CD14-positive monocyte (primary cell): ENCODE measurements at regions not wholly inside any gene's neighbourhood (a gene's known extent, or its start where the extent isn't known, plus 50 kb on each side); places are given as distances from the start of the nearest gene placed in this dataset.

Experiments
- DNase-seq, 3 donors: peaks; one replicate each; pipeline ENCODE4 v3.0.0-alpha.2; 2011 to 2022
- H2AFZ ChIP-seq: 2 replicates; pipeline ENCODE4 v1.6.0; 2012; ENCODE audit warnings: mild to moderate bottlenecking, low read depth, low read length, inconsistent platforms; ENCODE audit not compliant: insufficient read depth, poor library complexity, severe bottlenecking
- H3K27ac ChIP-seq, 2 donors: 1 replicate in 1 of 2; 2 replicates in 1 of 2; pipeline ENCODE4 v1.5.1; 2012 to 2013; ENCODE audit warnings: low read length in 2 of 2, control low read depth in 1 of 2, inconsistent platforms in 1 of 2, low read depth in 1 of 2, mild to moderate bottlenecking in 1 of 2
- H3K27me3 ChIP-seq, 2 donors: one replicate each; pipeline versions ENCODE4 v1.6.0 to v1.6.1; 2011 to 2013; ENCODE audit warnings: low read length in 2 of 2; ENCODE audit not compliant: control insufficient read depth in 2 of 2, insufficient read depth in 2 of 2
- H3K36me3 ChIP-seq, 2 donors: replicated peaks in 1 of 2; 1 replicate in 1 of 2; 2 replicates in 1 of 2; pipeline versions ENCODE4 v1.5.1 to v1.6.1; 2012 to 2013; ENCODE audit warnings: low read length in 2 of 2, control low read depth in 1 of 2, inconsistent platforms in 1 of 2, mild to moderate bottlenecking in 1 of 2; ENCODE audit not compliant: insufficient read depth in 2 of 2, control insufficient read depth in 1 of 2
- H3K4me1 ChIP-seq, 2 donors: 1 replicate in 1 of 2; 2 replicates in 1 of 2; pipeline versions ENCODE4 v1.5.1 to v1.6.1; 2012 to 2013; ENCODE audit warnings: low read length in 2 of 2, control low read depth in 1 of 2, inconsistent platforms in 1 of 2, mild to moderate bottlenecking in 1 of 2, moderate library complexity in 1 of 2; ENCODE audit not compliant: insufficient read depth in 2 of 2, control insufficient read depth in 1 of 2
- H3K4me2 ChIP-seq: replicated peaks from 2 replicates; pipeline ENCODE3; 2012; ENCODE audit warnings: low read length, moderate library complexity, mild to moderate bottlenecking; ENCODE audit not compliant: poor library complexity, severe bottlenecking; ENCODE audit errors: extremely low read depth
- H3K4me3 ChIP-seq, 3 experiments: fragments of 200-600 bp in 1 of 3; sonication (generic) in 1 of 3; replicated peaks in 1 of 3; 1 replicate in 2 of 3; 2 replicates in 1 of 3; pipeline ENCODE4 v1.5.1; 2011 to 2013; ENCODE audit warnings: low read length in 3 of 3, mild to moderate bottlenecking in 3 of 3, control low read depth in 2 of 3, low read depth in 2 of 3, inconsistent platforms in 1 of 3, moderate library complexity in 1 of 3
- H3K79me2 ChIP-seq: 2 replicates; pipeline ENCODE4 v1.6.0; 2012; ENCODE audit warnings: mild to moderate bottlenecking, control low read depth, inconsistent platforms, low read length, moderate library complexity; ENCODE audit not compliant: insufficient read depth
- H3K9ac ChIP-seq: 2 replicates; pipeline ENCODE4 v1.6.0; 2017; ENCODE audit warnings: low read length, mild to moderate bottlenecking; ENCODE audit not compliant: insufficient read depth, poor library complexity, severe bottlenecking
- H3K9me3 ChIP-seq, 2 donors: replicated peaks in 1 of 2; 1 replicate in 1 of 2; 2 replicates in 1 of 2; pipeline versions ENCODE4 v1.5.1 to v1.6.1; 2012 to 2013; ENCODE audit warnings: low read length in 2 of 2, control low read depth in 1 of 2; ENCODE audit not compliant: control insufficient read depth in 1 of 2, insufficient read depth in 1 of 2
- H4K20me1 ChIP-seq: 2 replicates; pipeline ENCODE4 v1.6.0; 2012; ENCODE audit warnings: mild to moderate bottlenecking, low read length, control low read depth, moderate library complexity; ENCODE audit not compliant: insufficient read depth
- H3K27ac Mint-ChIP-seq, 7 donors: one replicate each; pipeline ENCODE4 v1.8.0; 2020; ENCODE audit warnings: mild to moderate bottlenecking in 7 of 7, mixed read lengths in 7 of 7, moderate library complexity in 6 of 7, inconsistent platforms in 2 of 7
- H3K27me3 Mint-ChIP-seq, 3 donors: one replicate each; pipeline ENCODE4 v1.8.0; 2021 to 2022; ENCODE audit warnings: low read depth in 3 of 3, mild to moderate bottlenecking in 3 of 3, mixed read lengths in 3 of 3, moderate library complexity in 3 of 3, inconsistent platforms in 1 of 3
- H3K36me3 Mint-ChIP-seq, 2 donors: one replicate each; pipeline ENCODE4 v1.8.0; 2020; ENCODE audit warnings: mixed read lengths in 2 of 2, inconsistent platforms in 1 of 2, mild to moderate bottlenecking in 1 of 2
- H3K4me1 Mint-ChIP-seq: one replicate; pipeline ENCODE4 v1.8.0; 2020; ENCODE audit warnings: mild to moderate bottlenecking, mixed read lengths
- H3K4me3 Mint-ChIP-seq, 2 donors: one replicate each; pipeline ENCODE4 v1.8.0; 2020; ENCODE audit warnings: mild to moderate bottlenecking in 2 of 2, mixed read lengths in 2 of 2, moderate library complexity in 1 of 2
- H3K9me3 Mint-ChIP-seq, 7 donors: one replicate each; pipeline ENCODE4 v1.8.0; 2020 to 2022; ENCODE audit warnings: mixed read lengths in 7 of 7, mild to moderate bottlenecking in 6 of 7, moderate library complexity in 6 of 7, inconsistent platforms in 2 of 7
- CTCF ChIP-seq: fragments of 200-600 bp; IDR thresholded peaks from one replicate; pipeline ENCODE4 v1.8.0; 2022; ENCODE audit warnings: antibody characterized with exemption, mild to moderate bottlenecking
- WGBS: methylation state at CpG from one replicate; pipeline ENCODE4 v1.1.5; 2013; ENCODE audit warnings: missing lambda C conversion rate; ENCODE audit not compliant: insufficient coverage; 5-methylcytosine and 5-hydroxymethylcytosine counted together
- intact Hi-C, 2 donors: fragments of 100-400 bp; cut with micrococcal nuclease; formaldehyde crosslinking; loops; one replicate each; pipeline versions ENCODE4 v1.15.0 to v1.15.1; 2023

GRCh38 chr5:118279540-118280294 lies 708.6 kb downstream of the DTWD2 start:
- H3K9me3 ChIP-seq = peaks cover 0 to 3% of the 10 kb centered on the region in 2 donors
- Mint-ChIP-seq H3K27ac (no peak overlapping the region), H3K4me3 (no peak overlapping the region), H3K27me3 (peaks cover 1 to 2% (median 1%) of the 10 kb centered on the region in 3 donors), H3K36me3 (no peaks in the 10 kb centered on the region), H3K4me1 (no peaks in the 10 kb centered on the region), H3K9me3 (peaks cover 3 to 12% (median 6%) of the 10 kb centered on the region in 7 donors)
- no peaks in the 10 kb centered on the region for H3K27me3 ChIP-seq
- H4K20me1 ChIP-seq = no peaks in the 10 kb centered on the region
- intact Hi-C loops = no loop called here
- no peak overlapping the region for H3K9ac ChIP-seq
- H3K27ac ChIP-seq = no peak overlapping the region
- H3K4me1 ChIP-seq = no peaks in the 10 kb centered on the region
- no peaks in the 10 kb centered on the region for H3K36me3 ChIP-seq
- no peak overlapping the region for H2AFZ ChIP-seq
- TF ChIP-seq CTCF = no peak
- 71% methylated on average over 2 of the region's 6 CpGs for WGBS
- H3K4me3 ChIP-seq = no peak overlapping the region
- H3K79me2 ChIP-seq = no peaks in the 10 kb centered on the region
- no peak for DNase-seq
- H3K4me2 ChIP-seq = no peak overlapping the region

GRCh38 chr5:118270526-118270925 lies 717.8 kb downstream of the DTWD2 start:
- Histone ChIP-seq H3K4me3 (no peak overlapping the region), H3K79me2 (no peaks in the 10 kb centered on the region), H3K9ac (no peak overlapping the region), H3K27ac (no peak overlapping the region), H3K36me3 (no peaks in the 10 kb centered on the region), H3K27me3 (no peaks in the 10 kb centered on the region), H3K4me1 (no peaks in the 10 kb centered on the region), H3K4me2 (no peak overlapping the region), H2AFZ (no peak overlapping the region), H3K9me3 (peaks cover 0 to 9% of the 10 kb centered on the region in 2 donors), H4K20me1 (no peaks in the 10 kb centered on the region)
- intact Hi-C loops = no loop called here
- Mint-ChIP-seq H3K27me3 (peaks cover under 1 to 2% (median 1%) of the 10 kb centered on the region in 3 donors), H3K9me3 (peaks cover 0 to 7% (median 4%) of the 10 kb centered on the region in 7 donors), H3K36me3 (no peaks in the 10 kb centered on the region), H3K27ac (no peak overlapping the region), H3K4me3 (no peak overlapping the region), H3K4me1 (no peaks in the 10 kb centered on the region)
- no peak for DNase-seq
- TF ChIP-seq CTCF = no peak
- no CpG with 5 or more reads among the region's 1 CpG for WGBS
